NCI-H510A (cell line): ENCODE measurements at regions not wholly inside any gene's neighbourhood (a gene's known extent, or its start where the extent isn't known, plus 50 kb on each side); places are given as distances from the start of the nearest gene placed in this dataset.

ENCODE experiments used
- DNase-seq: peaks from one replicate; lab custom pipeline; 2025; lab: John Stamatoyannopoulos, UW

- DNase-seq, result no peak
Measured at GRCh38 chr2:140063356-140063755, 1283.2 kb upstream of the NXPH2 start.

- DNase-seq, result no peak
Measured at GRCh38 chr2:140061240-140061639, 1281.0 kb upstream of the NXPH2 start.

GRCh38 chr2:140057928-140058327 is 1277.7 kb upstream of the NXPH2 start:
- DNase-seq, result no peak

GRCh38 chr2:140041811-140042210 is 1261.6 kb upstream of the NXPH2 start:
- DNase-seq, result no peak

GRCh38 chr2:140041239-140041638 is 1261.0 kb upstream of the NXPH2 start:
- DNase-seq, result no peak

GRCh38 chr2:140033638-140034037 is 1253.4 kb upstream of the NXPH2 start:
- DNase-seq, result no peak

- no peak for DNase-seq
Measured at GRCh38 chr2:140027966-140028365, 1247.8 kb upstream of the NXPH2 start.

- no peak for DNase-seq
Measured at GRCh38 chr2:140027320-140027719, 1247.1 kb upstream of the NXPH2 start.

GRCh38 chr2:140023291-140023690 is 1243.1 kb upstream of the NXPH2 start:
- DNase-seq, result no peak

- no peak for DNase-seq
Measured at GRCh38 chr2:140018541-140018940, 1238.4 kb upstream of the NXPH2 start.

GRCh38 chr2:140014204-140014546 is 1234.0 kb upstream of the NXPH2 start:
- no peak for DNase-seq

- no peak for DNase-seq
Measured at GRCh38 chr2:140013545-140014203, 1233.5 kb upstream of the NXPH2 start.

- DNase-seq, result no peak
Measured at GRCh38 chr2:140011287-140011686, 1231.1 kb upstream of the NXPH2 start.

- no peak for DNase-seq
Measured at GRCh38 chr2:140002110-140002509, 1221.9 kb upstream of the NXPH2 start.

GRCh38 chr2:139992711-139993345 is 1212.6 kb upstream of the NXPH2 start:
- DNase-seq, result no peak

GRCh38 chr2:139992078-139992477 is 1211.9 kb upstream of the NXPH2 start:
- no peak for DNase-seq

GRCh38 chr2:139990646-139991335 is 1210.6 kb upstream of the NXPH2 start:
- no peak for DNase-seq

GRCh38 chr2:139969323-139969722 is 1189.1 kb upstream of the NXPH2 start:
- DNase-seq, result no peak

- DNase-seq, result no peak
Measured at GRCh38 chr2:139968588-139968987, 1188.4 kb upstream of the NXPH2 start.

GRCh38 chr2:139967665-139968064 is 1187.5 kb upstream of the NXPH2 start:
- DNase-seq, result no peak

GRCh38 chr2:139964721-139965440 is 1184.7 kb upstream of the NXPH2 start:
- no peak for DNase-seq

GRCh38 chr2:139963863-139964355 is 1183.7 kb upstream of the NXPH2 start:
- no peak for DNase-seq
